Activated CD4-positive, alpha-beta T cell treated with anti-CD3 and anti-CD28 coated beads, Interleukin-10, Interleukin-2, amounts not matched to agents 100 ng/mL and 50 ng/mL, durations not matched to agents 16 hours and 8 hours (primary cell): ENCODE measurements at regions not wholly inside any gene's neighbourhood (a gene's known extent, or its start where the extent isn't known, plus 50 kb on each side); places are given as distances from the start of the nearest gene placed in this dataset.

ENCODE experiments used
- DNase-seq: peaks from one replicate; pipeline ENCODE4 v3.0.0-alpha.2; 2020

DNA sequence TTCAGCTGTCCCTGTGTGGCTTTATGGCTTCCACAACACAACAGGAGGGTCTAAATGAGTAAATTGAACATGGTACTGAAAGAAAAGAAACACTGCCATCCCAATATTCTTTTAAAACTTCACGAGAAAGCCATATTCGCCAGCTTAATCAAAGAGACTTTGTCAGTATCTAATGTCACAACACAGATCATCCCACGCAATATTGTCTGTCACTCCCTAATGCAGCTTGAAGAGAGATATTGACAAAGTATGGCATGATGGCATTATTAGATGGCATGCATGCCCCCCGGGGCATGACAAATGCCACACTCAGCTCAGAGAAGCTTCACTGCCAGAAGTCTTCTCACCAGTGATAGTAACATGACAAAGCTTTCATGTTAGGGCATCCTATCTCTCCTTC lies 197.8 kb downstream of the TTC8 start:
- DNase-seq: no peak

DNA sequence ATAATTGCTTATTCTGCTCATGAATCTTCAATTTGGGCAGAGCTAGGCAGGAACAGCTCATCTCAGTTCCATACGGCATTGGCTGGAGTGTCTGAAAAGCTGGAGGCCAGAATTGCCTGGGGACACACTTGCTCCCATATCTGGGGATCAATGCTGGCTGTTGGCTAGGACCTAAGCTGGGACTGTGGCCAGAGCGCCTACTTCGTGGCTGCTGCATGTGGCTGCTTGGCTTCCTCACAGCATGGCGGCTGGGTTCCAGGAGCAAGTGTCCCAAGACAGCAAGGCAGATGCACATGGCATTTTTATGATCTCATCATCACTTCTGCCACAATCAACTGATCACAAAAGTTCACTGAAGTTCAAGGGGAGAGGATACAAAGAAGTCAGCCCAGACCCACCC lies 200.2 kb downstream of the TTC8 start:
- no peak for DNase-seq

DNA sequence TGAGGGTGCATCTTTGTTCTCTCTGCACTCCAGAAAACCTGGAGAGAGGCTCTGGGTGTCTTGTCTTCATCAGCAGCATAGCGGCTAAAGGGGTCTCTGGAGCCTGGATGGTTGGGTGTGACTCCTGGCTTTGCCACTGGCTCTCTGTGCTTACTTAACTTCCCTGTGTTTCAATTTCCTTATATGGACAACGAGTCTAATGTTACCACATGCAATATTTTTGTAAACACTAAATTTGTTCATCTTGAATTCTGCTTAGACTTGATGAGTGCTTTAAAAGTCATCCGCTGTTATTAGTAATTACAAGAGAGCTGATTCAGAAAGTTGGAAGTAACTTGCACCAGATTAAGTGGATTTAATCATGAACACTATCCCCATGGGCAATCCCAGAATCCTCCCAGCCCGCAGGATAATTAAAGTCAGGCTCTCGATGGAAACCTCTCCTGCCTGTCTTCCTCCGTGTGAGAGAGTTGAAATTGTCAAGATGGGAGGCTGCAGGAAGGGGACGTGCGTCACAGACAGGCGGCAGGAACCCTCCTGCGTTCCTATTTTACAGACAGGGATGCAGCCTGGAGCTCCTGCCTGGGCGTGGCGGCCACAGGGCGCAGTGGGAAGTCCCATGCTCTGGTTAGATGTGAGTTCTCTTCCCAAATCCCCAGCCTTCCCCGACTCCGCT lies 201.2 kb downstream of the TTC8 start:
- no peak for DNase-seq

DNA sequence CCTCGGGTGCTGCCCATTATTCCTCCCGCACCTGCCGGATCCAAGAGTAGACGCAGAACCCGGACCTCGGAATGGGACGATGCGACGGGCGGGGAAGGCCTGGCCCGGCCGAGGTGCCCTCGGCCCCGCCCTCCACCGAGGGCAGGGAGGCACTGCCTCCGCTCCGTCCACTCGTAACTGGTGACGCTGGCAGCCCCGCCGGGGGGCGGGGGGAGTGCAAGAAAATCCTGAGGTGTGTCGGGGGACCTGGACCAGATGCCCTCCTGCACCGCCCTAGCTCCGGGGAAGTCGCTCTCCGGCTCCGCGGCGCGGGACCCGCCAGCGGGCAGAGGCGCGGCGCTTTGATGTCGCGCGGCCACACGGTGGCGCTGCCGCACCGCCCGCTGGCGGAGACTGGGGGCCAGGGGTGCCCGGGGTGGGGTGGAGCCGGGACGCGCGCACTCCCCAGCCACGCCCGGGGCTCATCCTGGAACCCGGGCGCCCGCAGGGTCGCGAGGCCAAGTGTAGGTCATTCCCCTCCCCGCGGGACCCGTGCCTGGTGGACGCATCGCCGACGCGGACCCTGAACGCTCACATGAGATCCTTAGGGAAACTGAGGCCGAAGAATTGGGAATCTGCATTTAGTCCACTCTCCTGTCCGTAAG lies 202.8 kb downstream of the TTC8 start:
- peak; percentile 62 for DNase-seq

DNA sequence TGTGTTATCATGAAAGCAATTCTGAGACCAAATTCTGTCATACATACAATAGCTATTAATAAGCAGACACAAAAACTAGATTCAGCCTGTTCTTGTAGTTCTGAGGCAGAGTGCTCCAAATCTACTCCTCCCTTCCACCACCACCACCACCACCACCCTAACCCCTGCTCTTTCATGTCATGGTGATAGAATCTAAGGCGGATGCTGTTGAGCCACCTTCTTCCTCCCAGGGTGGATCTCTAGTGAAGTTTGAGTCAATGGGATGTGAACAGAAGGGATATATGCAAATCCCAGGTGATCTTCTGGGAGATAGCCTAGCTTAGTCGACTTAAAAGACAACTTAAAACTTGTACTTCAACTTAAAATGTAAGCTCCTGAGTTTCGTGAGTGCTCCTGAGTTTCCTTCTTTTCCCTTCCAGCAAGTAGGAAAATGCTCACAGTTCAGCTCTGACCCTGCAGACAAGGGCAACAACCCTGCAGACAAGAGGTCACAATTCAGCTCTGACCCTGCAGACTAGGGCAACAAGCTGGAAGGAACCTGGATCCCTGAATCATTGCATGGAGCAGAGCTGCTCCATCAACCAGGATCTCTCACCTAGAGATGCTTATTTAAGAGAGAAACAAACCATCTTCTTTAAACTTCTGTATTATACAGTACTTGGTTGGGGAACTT lies 204.1 kb downstream of the TTC8 start:
- no peak for DNase-seq

DNA sequence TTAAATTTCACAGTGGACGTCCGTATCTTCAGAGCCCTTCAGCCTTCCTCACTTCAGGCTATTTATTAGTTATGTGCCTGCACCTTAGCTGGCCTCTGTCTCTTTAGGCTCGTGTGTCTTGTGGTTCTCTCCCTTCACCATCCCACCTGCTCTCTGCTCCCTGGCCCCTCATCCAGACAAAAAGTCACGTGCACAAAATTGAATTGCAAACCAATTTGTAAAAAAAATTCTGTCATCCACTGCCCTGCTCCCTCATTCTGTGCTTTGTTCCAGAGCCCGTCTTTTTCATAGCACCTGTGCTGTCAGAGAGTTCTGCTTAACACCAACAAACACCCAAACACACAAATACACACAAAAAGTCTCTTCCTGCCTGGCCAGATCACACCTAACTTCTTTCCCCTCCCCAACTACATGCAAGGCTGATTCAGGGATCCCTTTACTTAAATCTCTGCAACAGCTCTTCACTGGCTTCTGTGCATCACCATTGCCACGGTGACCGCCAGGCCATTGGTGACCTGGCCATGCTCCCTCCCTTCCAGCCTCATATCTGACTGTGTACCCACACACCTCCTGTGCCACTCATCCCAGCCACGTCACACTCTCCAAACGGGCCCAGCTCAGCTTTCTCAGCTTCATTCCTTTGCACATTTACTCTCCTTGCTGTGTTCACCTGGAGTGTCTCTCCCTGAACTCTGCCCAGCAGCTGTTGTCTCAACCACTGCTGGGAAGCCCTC lies 205.7 kb downstream of the TTC8 start:
- DNase-seq: no peak

DNA sequence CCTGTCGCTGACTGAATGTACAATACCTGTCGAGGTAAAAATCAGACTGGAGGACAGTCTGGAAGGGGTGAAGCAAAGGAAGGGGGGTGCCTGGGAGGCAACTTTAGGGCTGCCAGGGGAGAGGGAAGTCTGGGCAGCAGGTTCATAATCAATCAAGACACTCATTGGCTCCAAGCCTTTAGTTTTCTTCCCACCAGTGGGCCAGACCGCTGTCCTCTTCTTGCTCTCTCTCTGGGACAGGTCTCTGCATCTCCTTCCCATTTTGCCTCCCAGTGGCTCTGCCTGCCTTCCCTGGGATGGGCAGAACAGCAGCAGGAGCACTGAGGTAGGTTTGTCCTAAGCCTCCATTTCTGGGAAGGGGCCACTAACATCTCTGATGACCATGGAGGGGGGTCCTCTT lies 206.5 kb downstream of the TTC8 start:
- no peak for DNase-seq

DNA sequence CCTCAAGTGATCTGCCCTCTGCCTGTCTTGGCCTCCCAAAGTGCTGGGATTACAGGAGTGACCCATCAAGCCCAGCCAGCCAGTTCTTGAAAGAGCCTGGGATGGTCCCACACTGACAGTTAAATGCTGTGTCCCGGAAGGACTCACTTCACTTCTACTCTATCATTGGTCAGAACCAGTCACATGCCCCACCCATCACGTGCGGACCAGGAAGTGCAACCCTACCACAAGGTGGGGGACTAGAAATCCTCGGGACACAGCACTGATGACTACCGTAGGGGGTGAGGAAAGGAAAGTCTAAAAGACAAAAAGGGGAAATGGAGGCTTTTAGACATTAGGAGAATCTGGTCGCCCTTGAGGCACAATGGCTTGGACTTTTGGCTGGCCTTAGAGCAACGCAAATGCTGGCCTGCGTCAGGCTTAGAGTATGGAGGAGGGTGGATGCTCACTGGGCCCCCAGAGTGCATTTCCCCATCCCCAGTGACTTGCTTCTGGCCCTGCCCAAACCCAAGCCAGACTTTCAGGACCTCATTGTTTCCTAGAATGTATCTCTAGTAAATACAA lies 207.7 kb downstream of the TTC8 start:
- DNase-seq: no peak

DNA sequence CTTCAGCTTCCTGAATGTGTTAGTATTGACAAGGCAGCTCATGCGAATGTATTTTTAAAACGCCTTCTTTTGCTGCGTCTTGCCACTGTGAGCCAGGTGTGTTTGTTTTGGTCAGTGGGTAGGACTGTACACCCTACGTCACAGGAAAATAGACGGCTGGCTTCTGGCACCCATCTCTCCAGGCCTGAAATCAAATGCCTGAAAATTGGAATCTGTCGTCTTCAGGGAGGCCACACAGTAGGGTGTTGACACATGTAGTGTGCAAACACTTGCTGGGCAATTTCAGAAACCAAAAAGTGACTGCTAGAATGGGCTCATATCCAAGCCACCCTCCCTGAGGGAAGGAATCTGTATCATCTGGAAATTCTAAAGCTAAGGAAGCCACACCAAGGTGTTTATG lies 209.3 kb downstream of the TTC8 start:
- DNase-seq: no peak

DNA sequence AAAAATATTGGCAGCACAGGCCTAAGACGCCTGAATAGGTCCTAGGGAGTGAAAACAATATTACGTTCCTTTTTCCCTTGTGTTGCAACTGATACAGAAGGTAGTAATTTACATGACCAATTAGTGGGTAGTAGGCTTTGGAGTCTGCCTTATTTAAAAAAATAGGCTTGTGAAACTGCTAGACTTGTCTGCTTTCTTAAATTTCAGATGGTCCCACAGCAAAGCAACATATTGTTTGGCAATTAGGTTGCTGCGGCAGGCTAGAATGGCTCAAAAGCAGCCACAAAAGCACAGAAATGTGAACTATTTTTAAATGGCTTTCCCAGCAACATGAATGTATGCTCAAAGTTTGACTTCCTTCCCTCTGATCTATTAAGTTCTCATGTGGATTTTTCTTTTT lies 211.9 kb downstream of the TTC8 start:
- no peak for DNase-seq

DNA sequence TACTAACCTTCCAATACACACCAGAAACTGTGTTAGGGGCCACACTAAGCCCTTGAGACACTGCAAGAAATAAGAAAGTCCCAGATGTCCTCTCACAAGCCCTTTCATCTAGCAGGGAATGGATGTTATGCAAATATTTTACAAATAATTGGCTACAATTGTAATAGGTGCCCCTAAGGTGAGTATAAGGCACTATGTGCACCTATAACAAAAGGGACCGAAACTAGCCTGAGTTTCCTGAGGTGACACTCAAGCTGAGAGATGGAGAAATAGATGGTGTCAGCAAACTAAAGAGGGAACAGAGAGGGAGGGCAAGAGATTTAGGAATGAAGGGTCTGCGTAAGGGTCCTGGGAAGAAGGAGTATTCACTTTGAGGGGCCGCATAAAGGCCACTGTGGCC lies 212.6 kb downstream of the TTC8 start:
- no peak for DNase-seq

DNA sequence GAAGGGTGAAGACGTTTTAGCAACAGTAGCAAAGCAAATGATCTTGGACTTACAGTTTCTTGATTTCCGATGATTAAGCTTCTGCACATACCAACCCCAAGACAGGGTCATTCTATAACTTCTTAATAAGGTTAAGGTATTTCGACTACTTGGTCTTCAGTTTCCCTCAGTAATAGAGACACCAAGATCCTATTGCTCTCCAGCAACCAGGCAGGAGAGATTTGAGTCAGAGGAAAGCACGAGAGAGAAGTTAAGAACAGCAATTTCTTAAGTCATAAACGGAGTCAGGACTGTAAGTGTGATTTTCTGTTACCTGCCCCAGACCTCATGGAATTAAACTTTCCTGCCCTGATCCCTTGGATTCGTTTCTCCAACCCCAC lies 215.6 kb downstream of the TTC8 start:
- no peak for DNase-seq

DNA sequence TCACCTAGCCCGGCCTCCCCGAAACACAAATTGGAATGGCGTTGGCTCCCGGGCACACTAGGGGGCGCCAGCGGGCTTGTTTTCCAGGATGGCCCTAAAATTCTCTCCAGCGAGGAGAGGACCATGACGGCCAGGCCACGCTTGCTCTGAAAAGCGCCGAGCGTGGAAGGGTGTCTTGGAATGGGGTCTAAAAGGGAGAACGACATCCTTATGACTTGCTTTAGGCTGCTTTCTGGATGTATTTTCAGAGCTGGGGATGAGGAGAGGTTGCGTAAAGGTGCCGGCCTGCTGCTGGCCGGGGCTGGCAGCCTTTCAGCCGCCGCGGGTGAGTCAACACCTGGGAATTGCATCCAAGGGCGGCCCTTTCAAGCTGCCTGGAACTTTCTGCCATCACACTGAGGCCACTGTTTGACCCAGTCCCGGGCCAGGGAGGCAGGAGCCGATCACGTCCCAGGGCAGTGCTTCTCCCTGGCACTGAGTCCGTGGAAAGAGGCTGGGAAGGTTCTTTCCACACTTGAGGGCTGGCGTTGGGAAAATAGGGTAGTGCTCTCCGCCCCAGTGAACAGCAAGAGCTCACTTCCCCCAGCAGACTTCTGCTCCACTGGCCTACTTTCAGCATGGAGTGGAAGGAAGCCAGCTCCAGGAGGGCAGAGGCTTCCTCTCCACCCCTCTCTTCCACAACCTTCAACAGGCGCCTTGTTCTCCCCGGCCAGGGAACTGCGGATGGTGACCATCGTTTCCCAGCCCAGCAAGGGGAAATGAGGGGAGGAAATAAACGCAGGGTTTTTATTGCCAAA lies 216.2 kb downstream of the TTC8 start:
- peak; percentile 78 for DNase-seq

DNA sequence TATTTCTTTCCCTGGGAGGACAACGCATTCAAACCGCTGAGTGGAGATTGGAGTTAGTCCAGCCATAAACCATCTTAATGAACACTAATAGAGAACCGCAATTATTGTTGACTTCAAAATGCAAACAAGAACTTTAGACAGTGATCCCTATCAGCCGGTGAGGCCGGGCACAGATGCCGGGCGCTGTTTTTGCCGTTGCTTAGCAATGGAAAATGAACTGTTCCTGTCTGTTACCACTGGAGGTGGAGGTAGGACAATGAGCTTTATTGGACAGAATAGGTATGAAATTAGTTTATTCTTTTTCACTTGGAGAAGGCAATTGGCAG lies 216.8 kb downstream of the TTC8 start:
- no peak for DNase-seq

DNA sequence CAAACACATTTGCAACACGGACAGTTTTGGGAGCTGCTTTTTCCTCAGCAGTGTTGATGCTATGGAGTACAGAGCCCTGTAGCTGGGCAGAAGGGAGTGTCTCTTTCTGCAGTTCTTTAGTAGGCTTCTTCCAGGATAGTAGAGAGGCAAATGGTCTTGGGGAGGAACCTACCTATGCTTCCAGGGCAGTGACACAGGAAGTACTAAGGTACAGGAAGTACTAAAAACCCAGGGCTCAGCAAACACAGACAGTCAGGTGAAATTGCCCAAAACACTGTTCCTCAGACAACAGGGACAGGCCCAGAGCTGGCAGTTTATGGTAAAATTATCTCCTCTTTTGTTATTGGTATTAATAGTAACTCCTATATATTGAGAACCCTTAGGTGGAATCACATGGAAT lies 217.6 kb downstream of the TTC8 start:
- DNase-seq: no peak

DNA sequence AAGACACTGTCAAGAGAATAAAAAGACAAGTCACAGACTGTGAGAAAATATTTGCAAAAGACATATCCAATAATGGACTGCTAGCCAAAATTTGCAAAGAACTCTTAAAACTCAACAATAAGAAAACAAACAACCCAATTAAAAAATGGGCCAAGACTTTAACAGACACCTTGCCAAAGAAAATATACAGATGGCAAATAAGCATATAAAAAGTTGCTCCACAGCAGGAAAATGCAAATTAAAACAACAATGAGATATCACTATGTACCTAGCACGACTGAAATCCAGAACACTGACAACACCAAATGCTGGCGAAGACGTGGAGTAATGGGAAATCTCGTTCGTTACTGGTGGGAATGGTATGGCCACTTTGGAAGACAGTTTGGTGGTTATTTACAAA lies 228.9 kb downstream of the TTC8 start:
- DNase-seq: no peak

DNA sequence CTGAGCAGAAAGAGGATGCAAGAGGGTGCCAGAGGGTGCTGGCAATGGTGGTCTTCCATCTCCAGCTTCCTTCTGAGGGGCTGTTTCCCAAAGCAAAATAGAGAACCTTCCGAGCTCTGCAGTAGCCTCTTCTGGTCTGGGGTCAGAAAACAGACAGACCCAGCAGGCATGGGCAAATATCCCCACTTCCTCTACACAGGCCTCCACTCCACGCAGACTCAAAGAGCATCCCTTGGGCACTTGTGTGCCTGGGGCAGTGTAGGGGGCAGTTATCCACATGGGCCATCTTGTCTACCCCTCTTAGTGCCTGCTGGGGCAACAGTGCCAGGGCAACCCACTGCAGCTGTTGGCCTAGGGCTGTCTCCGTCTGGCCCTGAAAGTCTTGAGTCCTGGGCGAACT lies 231.9 kb downstream of the TTC8 start:
- no peak for DNase-seq

DNA sequence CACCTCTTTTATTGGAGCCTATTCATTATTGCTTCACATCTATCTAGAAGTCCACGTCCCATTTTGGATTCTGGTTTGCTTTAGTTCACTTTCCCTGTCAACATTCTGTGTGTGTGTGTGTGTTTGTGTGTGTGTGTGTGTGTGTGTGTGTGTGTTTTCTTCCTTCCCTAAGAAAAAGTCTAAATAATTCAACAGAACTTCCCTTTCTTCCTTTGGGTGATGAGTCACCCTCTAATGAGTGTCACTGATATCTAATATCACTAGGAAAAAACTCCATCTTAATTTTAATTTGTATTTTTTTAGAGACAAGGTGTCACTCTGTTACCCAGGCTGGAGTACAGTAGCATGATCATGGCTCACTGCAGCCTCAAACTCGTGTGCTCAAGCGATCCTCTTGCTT lies 234.2 kb downstream of the TTC8 start:
- DNase-seq: no peak

DNA sequence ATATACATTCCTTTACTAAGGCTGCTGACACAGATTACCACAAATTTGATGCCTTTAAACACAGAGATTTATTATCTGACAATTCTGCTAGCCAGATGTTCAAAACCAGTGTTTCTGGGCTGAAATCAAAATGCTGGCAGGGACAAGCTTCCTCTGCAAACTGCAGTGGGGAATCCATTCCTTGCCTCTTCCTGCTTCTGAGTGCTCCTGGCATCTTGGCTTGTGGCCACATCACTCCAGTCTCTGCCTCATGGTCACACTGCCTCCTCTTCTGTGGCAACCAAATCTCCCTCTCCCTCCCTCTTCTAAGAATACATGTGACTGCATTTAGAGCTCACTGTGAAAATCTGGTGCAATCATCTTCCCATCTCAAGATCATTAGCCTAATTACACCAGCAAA lies 235.7 kb downstream of the TTC8 start:
- DNase-seq: no peak

DNA sequence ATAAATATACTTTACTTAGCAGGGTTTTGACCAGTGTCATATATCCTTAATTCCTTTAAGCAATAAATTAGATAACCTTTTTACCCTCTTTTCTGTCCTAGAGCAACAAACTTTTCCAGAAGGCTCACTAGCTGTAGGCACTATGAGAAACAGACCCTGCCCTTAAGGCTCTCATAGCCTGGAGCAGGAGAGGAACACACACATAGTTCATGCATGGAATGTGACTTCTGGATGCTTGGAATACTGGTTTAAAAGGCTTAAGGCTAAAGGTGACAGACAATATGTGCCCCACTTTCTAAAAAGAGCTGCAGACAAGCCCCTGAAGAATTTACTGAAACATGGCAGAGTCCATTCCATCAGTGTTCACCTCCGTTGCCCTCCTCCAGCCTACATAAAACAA lies 237.2 kb downstream of the TTC8 start:
- no peak for DNase-seq

DNA sequence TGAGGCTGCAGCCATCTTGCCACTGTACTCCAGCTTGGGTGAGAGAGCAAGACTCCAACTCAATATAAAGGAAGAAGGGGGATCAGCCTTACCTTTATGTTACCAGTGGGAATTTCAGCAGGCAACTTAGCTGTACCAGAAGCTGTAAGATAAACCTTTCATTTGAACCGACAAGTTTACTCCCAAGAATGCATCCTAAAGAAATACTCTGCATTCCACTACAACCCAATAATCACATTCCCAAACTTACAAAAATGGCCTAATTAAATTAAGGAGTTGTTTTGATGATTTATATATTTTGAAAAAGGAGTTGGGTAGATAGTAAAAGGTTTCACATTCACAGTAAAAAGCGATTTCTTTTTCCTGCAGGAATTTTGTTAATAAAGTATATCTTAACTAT lies 241.4 kb downstream of the TTC8 start:
- no peak for DNase-seq

DNA sequence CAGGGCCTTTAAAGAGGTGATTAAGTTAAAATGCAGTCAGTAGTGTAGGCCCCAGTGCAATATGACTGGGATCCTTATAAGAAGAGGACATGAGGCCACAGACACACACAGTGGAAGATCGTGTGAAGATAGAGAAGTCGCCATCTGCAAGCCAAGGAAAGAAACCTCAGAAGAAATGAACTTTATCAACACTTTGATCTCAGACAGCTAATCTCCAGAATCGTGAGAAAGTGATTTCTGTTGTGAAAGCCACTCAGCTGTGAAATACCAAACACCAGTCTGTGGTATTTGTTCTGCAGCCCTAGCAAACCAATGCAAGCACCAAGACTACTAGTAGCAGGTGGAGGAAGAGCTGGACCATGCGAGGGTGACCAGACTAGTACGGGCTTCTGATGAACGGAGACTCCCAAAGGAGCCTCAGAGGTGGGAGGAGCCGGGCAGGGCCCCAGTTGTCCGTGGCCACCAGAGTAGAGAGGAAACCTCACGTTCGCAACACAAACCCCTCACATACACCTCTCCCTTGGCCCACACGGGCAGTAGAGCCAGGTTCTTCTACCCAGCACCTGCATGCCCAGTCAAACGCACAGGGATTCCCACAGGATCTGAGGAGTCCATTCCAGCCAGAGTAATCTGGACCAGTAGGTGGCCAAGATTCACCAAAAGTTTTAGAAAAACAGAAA lies 243.0 kb downstream of the TTC8 start:
- DNase-seq: peak; percentile 79
